ENCODE measurements at regions not wholly inside any gene's neighbourhood (a gene's known extent, or its start where the extent isn't known, plus 50 kb on each side); places are given as distances from the start of the nearest gene placed in this dataset.
"Not testable (repeated sequence)": the region's sequence is repeated elsewhere in the genome, so short reads cannot be mapped to it uniquely, and the experiment has no call there.

- Histone ChIP-seq H3K27ac (ENCODE audit: low read depth, low read length) (no peak overlapping the region), H3K9me3 (ENCODE audit: insufficient read depth, low read depth, low read length) (no peaks in the 10 kb centered on the region), H3K4me1 (ENCODE audit: insufficient read depth, low read length) (no peaks in the 10 kb centered on the region), H3K9ac (ENCODE audit: low read depth, low read length) (no peak overlapping the region), H3K27me3 (ENCODE audit: insufficient read depth, low read length) (no peaks in the 10 kb centered on the region), H3K4me3 (ENCODE audit: low read length) (no peak overlapping the region), H3K36me3 (ENCODE audit: insufficient read depth, low read length) (no peaks in the 10 kb centered on the region)
- WGBS: 100% methylated on average over 1 of the region's 1 CpG
Observed at GRCh38 chr5:102048940-102049339, 247.1 kb downstream of the SLCO4C1 start.

GRCh38 chr5:102047073-102047472 is 249.0 kb downstream of the SLCO4C1 start:
- H3K27me3 ChIP-seq (ENCODE audit: insufficient read depth, low read length); H3K9me3 ChIP-seq (ENCODE audit: insufficient read depth, low read depth, low read length); H3K36me3 ChIP-seq (ENCODE audit: insufficient read depth, low read length); H3K9ac ChIP-seq (ENCODE audit: low read depth, low read length); H3K4me3 ChIP-seq (ENCODE audit: low read length); H3K4me1 ChIP-seq (ENCODE audit: insufficient read depth, low read length); H3K27ac ChIP-seq (ENCODE audit: low read depth, low read length): not testable (repeated sequence)

DNA sequence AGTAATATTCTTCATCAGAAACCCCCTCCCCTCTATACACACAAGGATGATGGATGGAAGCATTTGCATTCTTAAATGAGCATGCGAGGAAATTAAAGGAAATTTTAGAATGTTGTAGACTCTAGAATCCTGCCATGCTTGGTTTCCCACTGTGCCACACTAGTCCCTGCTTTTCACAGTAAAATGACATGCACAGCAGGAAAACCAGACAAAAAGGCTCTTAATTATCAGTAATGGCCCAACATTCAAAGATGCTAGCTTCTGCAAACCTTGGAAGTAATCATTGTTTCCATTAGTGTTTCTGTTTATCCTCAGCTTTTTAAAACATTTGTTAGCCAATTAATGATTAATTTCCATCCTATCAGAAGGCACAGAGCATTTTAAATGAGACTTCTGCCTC is 255.8 kb downstream of the SLCO4C1 start:
- no peak overlapping the region for H3K9ac ChIP-seq (ENCODE audit: low read depth, low read length)
- no peaks in the 10 kb centered on the region for H3K27me3 ChIP-seq (ENCODE audit: insufficient read depth, low read length)
- 60% methylated on average over 1 of the region's 1 CpG for WGBS

DNA sequence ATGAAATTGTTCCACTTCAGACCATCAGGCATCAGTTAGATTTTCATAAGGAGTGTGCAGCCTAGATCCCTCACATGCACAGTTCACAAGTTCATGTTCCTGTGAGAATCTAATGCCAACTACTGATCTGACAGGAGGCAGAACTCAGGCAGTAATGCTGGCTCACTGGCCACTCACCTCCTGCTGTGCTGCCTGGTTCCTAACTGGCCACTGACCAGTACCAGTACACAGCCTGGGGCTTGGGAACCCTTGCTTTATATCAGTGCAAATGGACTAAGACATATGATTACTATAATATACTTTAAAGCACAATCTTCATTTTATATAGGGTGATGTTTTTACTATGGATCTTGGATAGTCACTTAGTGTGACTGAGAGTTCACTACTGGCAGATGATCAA is 259.2 kb downstream of the SLCO4C1 start:
- no peak overlapping the region for H3K27ac ChIP-seq (ENCODE audit: low read depth, low read length)
- no peak overlapping the region for H3K4me3 ChIP-seq (ENCODE audit: low read length)
- H3K36me3 ChIP-seq (ENCODE audit: insufficient read depth, low read length): no peaks in the 10 kb centered on the region
- H3K4me1 ChIP-seq (ENCODE audit: insufficient read depth, low read length): peaks cover 19% of the 10 kb centered on the region; the same call in 1 of the 2 replicates
- no peaks in the 10 kb centered on the region for H3K9me3 ChIP-seq (ENCODE audit: insufficient read depth, low read depth, low read length)
- H3K27me3 ChIP-seq (ENCODE audit: insufficient read depth, low read length): no peaks in the 10 kb centered on the region
- no peak overlapping the region for H3K9ac ChIP-seq (ENCODE audit: low read depth, low read length)

More for the DNA sequence above, 255.8 kb downstream of the SLCO4C1 start:
- Histone ChIP-seq H3K9me3 (ENCODE audit: insufficient read depth, low read depth, low read length) (no peaks in the 10 kb centered on the region), H3K4me1 (ENCODE audit: insufficient read depth, low read length) (peaks cover 19% of the 10 kb centered on the region; the same call in 1 of the 2 replicates), H3K36me3 (ENCODE audit: insufficient read depth, low read length) (no peaks in the 10 kb centered on the region), H3K4me3 (ENCODE audit: low read length) (no peak overlapping the region), H3K27ac (ENCODE audit: low read depth, low read length) (no peak overlapping the region)

DNA sequence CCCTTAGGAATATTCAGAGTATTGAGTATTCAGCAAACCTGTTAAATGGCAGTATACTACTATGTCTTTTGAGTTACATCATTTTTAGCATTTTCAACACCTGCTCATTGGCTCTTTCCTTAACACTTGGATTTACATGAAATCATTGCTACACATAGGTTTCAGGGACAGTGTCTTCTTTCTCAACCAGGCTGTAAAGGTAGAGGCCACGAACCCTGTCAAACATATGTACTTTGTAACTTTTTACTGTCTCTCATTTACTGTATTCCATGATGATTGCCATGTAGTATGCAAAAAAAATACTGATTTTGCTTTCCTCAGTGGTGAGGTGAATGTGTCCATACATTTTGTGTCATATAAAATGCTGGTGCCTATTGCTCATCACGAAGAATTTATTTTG is 264.4 kb downstream of the SLCO4C1 start:
- H3K4me1 ChIP-seq (ENCODE audit: insufficient read depth, low read length): peaks cover 2% of the 10 kb centered on the region; the same call in 1 of the 2 replicates
- no peaks in the 10 kb centered on the region for H3K9me3 ChIP-seq (ENCODE audit: insufficient read depth, low read depth, low read length)
- WGBS: 96% methylated on average over 2 of the region's 2 CpGs
- no peak overlapping the region for H3K27ac ChIP-seq (ENCODE audit: low read depth, low read length)
- no peak overlapping the region for H3K9ac ChIP-seq (ENCODE audit: low read depth, low read length)
- no peaks in the 10 kb centered on the region for H3K36me3 ChIP-seq (ENCODE audit: insufficient read depth, low read length)
- H3K27me3 ChIP-seq (ENCODE audit: insufficient read depth, low read length): no peaks in the 10 kb centered on the region
- H3K4me3 ChIP-seq (ENCODE audit: low read length): no peak overlapping the region

- Histone ChIP-seq H3K4me3 (ENCODE audit: low read length) (no peak overlapping the region), H3K27me3 (ENCODE audit: insufficient read depth, low read length) (no peaks in the 10 kb centered on the region), H3K4me1 (ENCODE audit: insufficient read depth, low read length) (no peaks in the 10 kb centered on the region; the same call in 1 of the 2 replicates), H3K9ac (ENCODE audit: low read depth, low read length) (no peak overlapping the region), H3K36me3 (ENCODE audit: insufficient read depth, low read length) (no peaks in the 10 kb centered on the region), H3K27ac (ENCODE audit: low read depth, low read length) (no peak overlapping the region), H3K9me3 (ENCODE audit: insufficient read depth, low read depth, low read length) (no peaks in the 10 kb centered on the region)
- 77% methylated on average over 8 of the region's 8 CpGs for WGBS
Observed at GRCh38 chr5:102018690-102019089, 277.4 kb downstream of the SLCO4C1 start.

DNA sequence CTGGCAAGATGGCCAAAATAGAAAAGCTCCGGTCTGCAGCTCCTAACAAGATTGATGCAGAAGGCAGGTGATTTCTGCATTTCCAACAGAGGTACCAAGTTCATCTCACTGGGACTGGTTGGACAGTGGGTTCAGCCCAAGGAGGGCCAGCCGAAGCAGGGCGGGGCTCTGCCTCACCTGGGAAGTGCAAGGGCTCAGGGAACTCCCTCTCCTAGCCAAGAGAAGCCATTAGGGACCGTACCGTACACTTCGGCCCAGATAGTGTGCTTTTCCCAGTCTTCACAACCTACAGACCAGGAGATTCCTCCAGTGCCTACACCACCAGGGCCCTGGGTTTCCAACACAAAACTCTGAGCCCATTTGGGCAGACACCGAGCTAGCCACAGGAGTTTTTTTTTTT is 277.8 kb downstream of the SLCO4C1 start:
- no peaks in the 10 kb centered on the region; the same call in 1 of the 2 replicates for H3K4me1 ChIP-seq (ENCODE audit: insufficient read depth, low read length)
- H3K27me3 ChIP-seq (ENCODE audit: insufficient read depth, low read length): no peaks in the 10 kb centered on the region
- H3K27ac ChIP-seq (ENCODE audit: low read depth, low read length): no peak overlapping the region
- 80% methylated on average over 7 of the region's 7 CpGs for WGBS
- H3K4me3 ChIP-seq (ENCODE audit: low read length): no peak overlapping the region
- no peaks in the 10 kb centered on the region for H3K9me3 ChIP-seq (ENCODE audit: insufficient read depth, low read depth, low read length)
- no peak overlapping the region for H3K9ac ChIP-seq (ENCODE audit: low read depth, low read length)
- H3K36me3 ChIP-seq (ENCODE audit: insufficient read depth, low read length): no peaks in the 10 kb centered on the region

- no peaks in the 10 kb centered on the region for H3K36me3 ChIP-seq (ENCODE audit: insufficient read depth, low read length)
- H3K27me3 ChIP-seq (ENCODE audit: insufficient read depth, low read length): no peaks in the 10 kb centered on the region
- no peak overlapping the region for H3K4me3 ChIP-seq (ENCODE audit: low read length)
- WGBS: 89% methylated on average over 1 of the region's 1 CpG
- no peaks in the 10 kb centered on the region for H3K9me3 ChIP-seq (ENCODE audit: insufficient read depth, low read depth, low read length)
- H3K9ac ChIP-seq (ENCODE audit: low read depth, low read length): no peak overlapping the region
- H3K4me1 ChIP-seq (ENCODE audit: insufficient read depth, low read length): no peaks in the 10 kb centered on the region; the same call in 1 of the 2 replicates
- H3K27ac ChIP-seq (ENCODE audit: low read depth, low read length): no peak overlapping the region
Observed at GRCh38 chr5:102014371-102014770, 281.7 kb downstream of the SLCO4C1 start.

DNA sequence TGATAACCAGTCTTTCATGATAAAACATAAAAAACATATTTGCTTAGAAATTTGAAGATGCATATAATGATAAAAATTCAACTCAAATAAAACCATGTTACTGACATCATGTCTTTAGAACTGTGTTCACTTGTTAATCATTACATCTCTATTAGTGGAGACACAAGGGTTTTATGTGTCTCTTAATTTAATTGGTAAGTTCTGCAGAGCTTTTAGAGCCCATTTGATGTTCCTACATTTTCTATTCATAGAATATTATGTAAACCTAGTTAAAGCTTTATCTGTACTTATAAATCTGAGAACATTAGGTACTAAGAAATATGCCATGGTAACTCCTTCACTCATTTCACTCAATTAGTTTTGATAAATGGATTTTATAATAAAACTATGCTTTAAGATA is 285.4 kb downstream of the SLCO4C1 start:
- no peaks in the 10 kb centered on the region for H3K36me3 ChIP-seq (ENCODE audit: insufficient read depth, low read length)
- no peak overlapping the region for H3K27ac ChIP-seq (ENCODE audit: low read depth, low read length)
- no peaks in the 10 kb centered on the region for H3K4me1 ChIP-seq (ENCODE audit: insufficient read depth, low read length)
- H3K27me3 ChIP-seq (ENCODE audit: insufficient read depth, low read length): no peaks in the 10 kb centered on the region
- no peaks in the 10 kb centered on the region for H3K9me3 ChIP-seq (ENCODE audit: insufficient read depth, low read depth, low read length)
- H3K4me3 ChIP-seq (ENCODE audit: low read length): no peak overlapping the region
- H3K9ac ChIP-seq (ENCODE audit: low read depth, low read length): no peak overlapping the region

DNA sequence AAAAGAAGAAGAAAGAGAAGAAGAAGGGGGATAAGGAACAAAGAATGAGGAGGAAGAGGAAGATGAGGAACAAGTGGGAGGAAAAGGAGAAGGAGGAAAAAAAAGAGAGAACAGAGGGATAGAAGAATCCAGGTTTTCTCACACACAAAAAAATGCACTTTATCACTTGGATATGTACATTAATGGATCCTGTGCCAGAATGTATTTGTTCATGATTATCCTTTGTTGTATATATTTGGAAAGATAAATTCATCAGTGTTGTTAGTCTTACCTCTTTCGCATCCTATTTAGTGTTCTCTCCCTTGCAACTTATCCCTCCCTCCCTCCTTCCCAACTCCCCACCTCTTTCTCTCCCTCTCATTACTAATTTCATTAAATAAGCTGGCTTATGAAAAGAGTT is 298.8 kb downstream of the SLCO4C1 start:
- H3K36me3 ChIP-seq (ENCODE audit: insufficient read depth, low read length): no peaks in the 10 kb centered on the region
- no CpG with 5 or more reads among the region's 1 CpG for WGBS
- no peaks in the 10 kb centered on the region for H3K4me1 ChIP-seq (ENCODE audit: insufficient read depth, low read length)
- H3K9me3 ChIP-seq (ENCODE audit: insufficient read depth, low read depth, low read length): no peaks in the 10 kb centered on the region
- no peaks in the 10 kb centered on the region for H3K27me3 ChIP-seq (ENCODE audit: insufficient read depth, low read length)
- H3K4me3 ChIP-seq (ENCODE audit: low read length): no peak overlapping the region
- no peak overlapping the region for H3K9ac ChIP-seq (ENCODE audit: low read depth, low read length)
- no peak overlapping the region for H3K27ac ChIP-seq (ENCODE audit: low read depth, low read length)

DNA sequence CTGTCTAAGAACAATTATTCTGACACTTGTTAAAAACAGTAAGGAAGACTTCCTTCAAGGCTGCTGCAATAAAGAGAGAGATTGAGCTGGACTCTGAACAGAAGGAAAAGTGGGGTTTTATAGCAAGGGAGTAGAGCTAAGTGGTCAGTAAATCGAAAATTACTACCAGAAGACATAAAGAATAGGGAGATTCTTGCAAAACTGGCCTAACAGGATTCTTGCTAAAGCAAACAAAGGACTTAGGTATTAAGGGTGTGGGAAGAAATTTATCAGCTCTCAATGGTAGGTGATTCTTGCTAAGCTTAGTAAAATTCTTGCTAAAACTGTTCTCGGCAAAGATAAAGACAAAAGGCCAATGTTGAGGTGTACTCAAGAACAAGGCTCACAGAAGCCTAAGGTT is 300.5 kb downstream of the SLCO4C1 start:
- Histone ChIP-seq H3K4me1 (ENCODE audit: insufficient read depth, low read length) (no peaks in the 10 kb centered on the region), H3K27ac (ENCODE audit: low read depth, low read length) (no peak overlapping the region), H3K9ac (ENCODE audit: low read depth, low read length) (no peak overlapping the region), H3K9me3 (ENCODE audit: insufficient read depth, low read depth, low read length) (no peaks in the 10 kb centered on the region), H3K36me3 (ENCODE audit: insufficient read depth, low read length) (no peaks in the 10 kb centered on the region), H3K27me3 (ENCODE audit: insufficient read depth, low read length) (no peaks in the 10 kb centered on the region), H3K4me3 (ENCODE audit: low read length) (no peak overlapping the region)
- WGBS: 86% methylated on average over 2 of the region's 2 CpGs

GRCh38 chr5:101991486-101991885 is 304.6 kb downstream of the SLCO4C1 start:
- Histone ChIP-seq H3K4me1 (ENCODE audit: insufficient read depth, low read length) (no peaks in the 10 kb centered on the region), H3K36me3 (ENCODE audit: insufficient read depth, low read length) (no peaks in the 10 kb centered on the region), H3K27ac (ENCODE audit: low read depth, low read length) (no peak overlapping the region), H3K9me3 (ENCODE audit: insufficient read depth, low read depth, low read length) (no peaks in the 10 kb centered on the region), H3K9ac (ENCODE audit: low read depth, low read length) (no peak overlapping the region), H3K27me3 (ENCODE audit: insufficient read depth, low read length) (no peaks in the 10 kb centered on the region), H3K4me3 (ENCODE audit: low read length) (no peak overlapping the region)
- WGBS: 82% methylated on average over 1 of the region's 1 CpG
